Epidermal melanocyte (primary cell): ENCODE measurements at regions not wholly inside any gene's neighbourhood (a gene's known extent, or its start where the extent isn't known, plus 50 kb on each side); places are given as distances from the start of the nearest gene placed in this dataset.
"Not testable (repeated sequence)": the region's sequence is repeated elsewhere in the genome, so short reads cannot be mapped to it uniquely, and the experiment has no call there.

ENCODE experiments used
- DNase-seq: peaks from one replicate; pipeline ENCODE4 v3.0.0; 2011; ENCODE audit warnings: low spot score; ENCODE audit not compliant: insufficient read length

GRCh38 chr10:44115516-44115915 lies 269.4 kb downstream of the CXCL12 start:
- no peak for DNase-seq

- DNase-seq: no peak
Measured at GRCh38 chr10:44114441-44114840, 270.5 kb downstream of the CXCL12 start.

- not testable (repeated sequence) for DNase-seq
Measured at GRCh38 chr10:44112280-44112679, 272.6 kb downstream of the CXCL12 start.

GRCh38 chr10:44105696-44106095 lies 279.2 kb downstream of the CXCL12 start:
- DNase-seq: no peak

GRCh38 chr10:44102726-44103255 lies 282.1 kb downstream of the CXCL12 start:
- DNase-seq: no peak

- DNase-seq: no peak
Measured at GRCh38 chr10:44101082-44101481, 283.8 kb downstream of the CXCL12 start.

- no peak for DNase-seq
Measured at GRCh38 chr10:44099511-44099910, 285.4 kb downstream of the CXCL12 start.

- DNase-seq: not testable (repeated sequence)
Measured at GRCh38 chr10:44096217-44096616, 288.7 kb downstream of the CXCL12 start.

- DNase-seq: no peak
Measured at GRCh38 chr10:44089671-44090070, 295.2 kb downstream of the CXCL12 start.

GRCh38 chr10:44087403-44087802 lies 297.5 kb downstream of the CXCL12 start:
- DNase-seq: no peak

- no peak for DNase-seq
Measured at GRCh38 chr10:44083719-44084400, 301.0 kb downstream of the CXCL12 start.

GRCh38 chr10:44071479-44071878 lies 313.4 kb downstream of the CXCL12 start:
- DNase-seq: no peak

- no peak for DNase-seq
Measured at GRCh38 chr10:44070282-44070681, 314.6 kb downstream of the CXCL12 start.

GRCh38 chr10:44069573-44069972 lies 315.3 kb downstream of the CXCL12 start:
- DNase-seq: no peak

- DNase-seq: no peak
Measured at GRCh38 chr10:44068716-44069482, 316.0 kb downstream of the CXCL12 start.

GRCh38 chr10:44067432-44067831 lies 317.5 kb downstream of the CXCL12 start:
- DNase-seq: no peak

GRCh38 chr10:44066527-44067255 lies 318.2 kb downstream of the CXCL12 start:
- DNase-seq: no peak

GRCh38 chr10:44065788-44066526 lies 318.9 kb downstream of the CXCL12 start:
- DNase-seq: no peak

GRCh38 chr10:44064987-44065787 lies 319.7 kb downstream of the CXCL12 start:
- DNase-seq: no peak

GRCh38 chr10:44064317-44064716 lies 320.6 kb downstream of the CXCL12 start:
- DNase-seq: no peak
